Embryonic facial prominence (tissue), 1 donor: ENCODE measurements at regions not wholly inside any gene's neighbourhood (a gene's known extent, or its start where the extent isn't known, plus 50 kb on each side); places are given as distances from the start of the nearest gene placed in this dataset.

Experiments
- DNase-seq: peaks from one replicate; pipeline ENCODE4 v3.0.0-alpha.2; 2016; ENCODE audit errors: extremely low spot score

- DNase-seq, result no peak
Measured at GRCh38 chr14:44712024-44712815, 205.1 kb upstream of the FSCB start.

DNA sequence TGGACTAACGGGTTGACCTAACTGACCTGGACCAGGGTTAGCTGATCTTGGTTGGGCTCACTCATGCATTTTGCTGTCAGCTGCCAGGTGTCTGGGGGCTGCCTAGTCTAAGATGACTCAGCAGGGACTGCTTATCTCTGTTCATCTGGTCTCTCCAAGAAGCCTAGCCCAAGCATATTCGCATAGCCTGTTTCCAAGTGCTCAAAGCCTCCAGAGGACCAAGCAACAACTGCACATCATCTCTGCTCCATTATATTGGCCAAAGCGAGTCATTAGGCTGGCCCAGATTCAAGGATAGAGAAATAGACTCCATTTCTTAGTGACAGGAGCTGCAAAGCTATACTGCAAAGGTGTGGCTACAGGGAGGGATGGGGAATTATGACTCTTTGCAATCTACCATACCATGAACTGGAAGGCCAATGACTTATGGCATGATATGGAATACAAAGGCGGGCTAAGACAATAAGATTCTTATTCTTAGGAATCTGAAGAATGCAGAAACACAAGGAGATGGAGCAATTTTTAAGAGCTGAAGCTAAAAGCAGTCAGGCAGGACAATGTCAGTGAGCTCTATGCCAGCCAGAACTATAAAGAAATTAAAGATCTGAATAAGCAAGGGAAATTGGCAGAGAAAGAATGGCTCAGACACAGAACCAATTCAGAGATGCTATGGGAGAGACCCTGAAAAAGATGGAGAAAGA lies 194.6 kb upstream of the FSCB start:
- DNase-seq, result no peak

DNA sequence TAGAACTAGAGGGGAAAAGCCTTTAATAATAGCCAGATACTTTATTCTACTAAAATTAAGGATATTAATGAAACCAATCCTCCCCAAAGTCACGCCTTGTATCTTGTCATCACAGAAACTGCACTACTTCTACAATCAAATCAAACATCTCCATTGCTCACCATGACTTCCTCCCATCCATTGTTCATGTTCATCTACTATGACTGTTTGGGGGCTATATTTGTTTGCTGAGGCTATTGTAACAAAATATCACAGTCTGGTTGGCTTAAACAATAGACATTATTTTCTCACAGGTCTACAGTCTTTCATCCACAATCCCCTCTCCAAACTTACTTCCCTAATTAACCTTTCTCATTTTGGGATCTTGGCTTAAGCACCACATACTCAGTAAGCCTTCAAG lies 193.6 kb upstream of the FSCB start:
- no peak for DNase-seq

DNA sequence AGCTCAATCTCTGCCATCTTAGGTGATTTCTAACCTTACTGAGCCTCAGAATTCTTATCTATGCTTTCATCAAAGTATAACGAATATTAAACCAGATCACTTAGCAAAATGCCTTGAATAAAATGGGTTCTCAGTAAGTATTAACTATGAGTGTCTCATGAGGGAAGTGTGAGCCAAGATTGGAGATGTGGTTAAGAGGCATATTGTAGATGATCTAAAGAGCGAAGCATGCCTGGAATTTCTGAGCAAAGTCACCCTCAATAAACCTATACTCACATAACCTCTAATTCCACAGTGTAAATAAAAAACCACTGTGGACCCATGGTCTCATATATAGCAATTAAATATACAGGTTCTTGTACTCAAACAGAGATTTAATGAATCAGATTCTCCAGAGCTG lies 193.1 kb upstream of the FSCB start:
- DNase-seq, result no peak

DNA sequence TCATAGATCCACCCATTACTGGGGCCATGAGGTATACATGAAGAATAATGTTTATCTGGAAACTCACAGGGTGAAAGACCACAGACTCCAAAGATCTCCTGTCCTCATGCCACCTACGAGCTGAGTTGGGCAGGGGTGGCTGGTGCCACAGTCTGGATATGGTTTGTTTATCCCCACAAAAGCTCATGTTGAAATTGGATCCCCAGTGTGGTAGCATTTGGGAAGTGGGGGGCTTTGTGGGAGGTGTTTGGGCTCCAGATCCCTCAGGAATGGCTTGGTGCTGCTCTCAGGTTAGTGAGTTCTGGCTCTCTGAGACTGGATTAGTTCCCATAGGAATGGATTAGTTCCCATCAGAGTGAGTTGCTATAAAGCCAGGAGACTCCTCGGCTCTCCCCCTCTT lies 192.3 kb upstream of the FSCB start:
- DNase-seq, result no peak

DNA sequence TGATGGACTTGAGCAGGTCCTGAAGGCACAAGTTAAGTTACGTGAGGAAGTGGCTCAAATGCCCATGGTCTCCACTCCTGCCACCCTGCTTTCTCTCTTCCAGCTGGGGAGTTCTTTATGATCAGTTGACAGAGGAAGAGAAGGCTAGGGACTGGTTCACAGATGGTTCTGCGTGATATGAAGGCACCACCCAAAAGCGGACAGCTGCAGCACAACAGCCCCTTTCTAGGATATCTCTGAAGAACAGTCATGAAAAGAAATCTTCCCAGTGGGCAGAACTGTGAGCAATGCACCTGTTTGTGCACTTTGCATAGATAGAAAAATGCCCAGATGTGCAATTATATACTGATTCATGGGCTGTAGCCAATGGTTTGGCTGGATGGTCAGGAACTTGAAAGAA lies 162.4 kb upstream of the FSCB start:
- no peak for DNase-seq

- no peak for DNase-seq
Measured at GRCh38 chr14:44663136-44663535, 156.1 kb upstream of the FSCB start.

DNA sequence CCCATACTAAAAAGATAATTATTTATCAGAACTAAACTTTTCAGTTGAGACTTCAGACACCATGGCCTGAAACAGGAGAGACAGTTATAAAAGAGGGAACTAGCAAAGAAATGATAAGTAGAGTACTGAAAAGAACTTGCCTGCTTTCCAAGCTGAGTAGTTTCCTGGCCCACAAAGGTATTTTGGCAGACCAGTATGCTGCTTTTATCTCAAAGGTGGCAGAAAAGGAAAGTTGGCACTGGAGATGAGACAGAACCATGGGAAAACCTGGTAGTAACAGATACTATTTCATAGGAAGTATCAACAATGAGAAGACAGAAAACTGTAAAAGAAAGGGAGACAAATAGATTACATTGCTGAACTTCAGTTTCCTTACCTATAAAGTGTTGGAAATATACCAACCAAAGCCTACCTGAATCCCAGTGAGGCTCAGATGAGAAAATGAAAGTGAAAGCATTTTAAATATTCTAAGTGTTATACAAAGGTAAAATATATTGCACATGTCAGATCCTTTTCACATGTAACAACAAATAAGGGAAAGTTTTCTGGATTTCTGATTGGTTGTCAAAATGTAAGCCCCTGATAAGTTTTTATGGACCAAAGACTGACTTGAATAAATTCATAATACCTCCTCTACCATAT lies 155.3 kb upstream of the FSCB start:
- DNase-seq, result no peak

DNA sequence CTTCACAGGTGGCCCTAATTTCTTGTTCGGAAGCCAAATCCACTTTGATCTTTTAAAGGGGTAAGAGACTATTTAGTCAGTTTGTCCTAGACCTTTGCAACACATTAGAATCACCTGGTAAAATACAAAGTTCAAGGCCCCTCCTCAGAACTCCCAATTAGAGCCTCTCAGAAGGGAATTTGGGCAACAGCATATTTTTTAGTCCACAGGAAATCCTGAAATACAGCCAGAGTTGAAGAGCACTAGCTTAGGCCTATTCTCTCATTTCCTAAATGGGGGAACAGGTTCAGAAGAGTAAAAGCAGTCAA lies 151.3 kb upstream of the FSCB start:
- no peak for DNase-seq

- peak; percentile 27 for DNase-seq
Measured at GRCh38 chr14:44657696-44658388, 150.8 kb upstream of the FSCB start.

- no peak for DNase-seq
Measured at GRCh38 chr14:44657203-44657602, 150.1 kb upstream of the FSCB start.

DNA sequence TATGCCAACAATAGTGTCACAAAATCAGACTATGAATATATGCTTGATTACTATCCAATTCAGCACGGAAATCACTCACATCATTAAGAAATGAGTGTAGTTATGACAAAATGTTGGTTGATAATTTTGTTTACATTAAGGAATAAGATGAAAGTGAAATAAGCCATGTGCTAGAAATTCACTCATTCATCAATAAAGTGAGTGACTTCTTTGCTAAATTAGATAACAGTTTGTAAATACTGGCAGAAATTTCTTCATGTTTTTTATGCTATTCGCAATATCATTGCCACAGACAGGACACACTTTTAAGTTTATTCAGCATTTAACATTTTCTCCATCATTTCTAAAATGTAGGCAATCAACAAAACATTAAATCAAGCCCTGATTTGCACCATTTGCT lies 147.5 kb upstream of the FSCB start:
- DNase-seq, result no peak

- DNase-seq, result no peak
Measured at GRCh38 chr14:44653641-44654040, 146.6 kb upstream of the FSCB start.

DNA sequence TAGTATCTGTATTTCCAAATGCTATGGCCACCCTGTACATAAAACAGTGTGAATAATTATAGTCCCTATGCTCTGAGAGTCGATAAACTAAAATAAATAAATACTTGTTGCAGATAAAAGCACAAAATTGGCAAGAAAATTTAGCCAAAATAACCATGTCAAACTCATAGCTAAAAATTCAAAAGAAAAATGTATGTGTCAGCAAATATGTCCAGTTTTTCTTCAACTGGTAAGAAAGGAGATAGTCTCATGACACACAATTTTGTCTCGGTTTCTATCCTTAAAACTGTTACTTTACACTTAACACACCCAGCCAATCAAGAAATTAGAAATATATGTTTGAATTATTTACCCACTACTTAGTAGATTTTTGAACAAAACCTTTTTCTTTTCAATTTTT lies 145.6 kb upstream of the FSCB start:
- DNase-seq, result no peak

GRCh38 chr14:44649061-44649460 lies 142.0 kb upstream of the FSCB start:
- DNase-seq, result no peak

- no peak for DNase-seq
Measured at GRCh38 chr14:44640416-44640815, 133.3 kb upstream of the FSCB start.

- DNase-seq, result no peak
Measured at GRCh38 chr14:44639781-44640385, 132.8 kb upstream of the FSCB start.

- DNase-seq, result no peak
Measured at GRCh38 chr14:44634692-44635091, 127.6 kb upstream of the FSCB start.

DNA sequence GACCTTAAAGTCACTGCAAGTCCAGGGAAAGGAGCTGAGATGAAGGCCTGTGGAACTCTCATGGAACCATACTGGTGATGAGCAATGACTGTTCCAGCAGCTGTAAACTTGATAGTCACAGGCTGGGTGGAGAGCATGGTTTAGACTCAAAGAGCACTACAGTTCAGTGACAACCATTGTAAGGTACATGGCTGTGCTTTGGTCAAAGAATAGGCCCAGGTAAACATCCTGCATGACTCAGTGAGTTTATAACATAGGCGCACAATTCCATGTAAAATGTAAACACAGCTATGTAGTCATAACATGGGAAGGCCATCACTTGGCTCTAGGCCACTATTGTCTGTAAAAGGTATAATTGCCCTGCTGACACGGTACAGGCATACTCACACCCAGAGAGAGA lies 119.3 kb upstream of the FSCB start:
- DNase-seq, result no peak

GRCh38 chr14:44625098-44625497 lies 118.0 kb upstream of the FSCB start:
- DNase-seq, result no peak

GRCh38 chr14:44620121-44621019 lies 113.3 kb upstream of the FSCB start:
- DNase-seq, result no peak
